ENCODE measurements at regions not wholly inside any gene's neighbourhood (a gene's known extent, or its start where the extent isn't known, plus 50 kb on each side); places are given as distances from the start of the nearest gene placed in this dataset.
A peak's percentile ranks its signal among the peaks of the same experiment; 100 is the strongest.

- H3K36me3 Mint-ChIP-seq: no peaks in the 10 kb centered on the region
- POLR2A ChIA-PET: no interaction called here
Measured at GRCh38 chr11:15806217-15806616, 550.1 kb downstream of the SOX6 start.

GRCh38 chr11:15807827-15808226 lies 548.5 kb downstream of the SOX6 start:
- Histone ChIP-seq H3K27ac (ENCODE audit: low read depth, low read length) (no peak overlapping the region), H3K4me3 (ENCODE audit: low read length) (no peak overlapping the region), H3K36me3 (ENCODE audit: insufficient read depth, low read length) (no peaks in the 10 kb centered on the region), H3K9me3 (ENCODE audit: low read length) (no peaks in the 10 kb centered on the region), H3K27me3 (ENCODE audit: insufficient read depth, low read length, poor library complexity, severe bottlenecking) (no peaks in the 10 kb centered on the region), H3K4me1 (ENCODE audit: insufficient read depth, low read length) (no peaks in the 10 kb centered on the region)
- Mint-ChIP-seq H3K4me1 (no peaks in the 10 kb centered on the region), H3K4me3 (no peak overlapping the region), H3K36me3 (no peaks in the 10 kb centered on the region), H3K9me3 (peaks cover 0 to 5% (median 2%) of the 10 kb centered on the region in 5 donors), H3K27ac (no peak overlapping the region), H3K27me3 (no peaks in the 10 kb centered on the region)
- DNase-seq: no peak
- POLR2A ChIA-PET: no interaction called here
- CTCF ChIA-PET: no interaction called here

More at GRCh38 chr11:15806217-15806616, 550.1 kb downstream of the SOX6 start:
- Histone ChIP-seq H3K4me3 (ENCODE audit: low read length) (no peak overlapping the region), H3K27me3 (ENCODE audit: insufficient read depth, low read length, poor library complexity, severe bottlenecking) (no peaks in the 10 kb centered on the region), H3K4me1 (ENCODE audit: insufficient read depth, low read length) (no peaks in the 10 kb centered on the region), H3K27ac (ENCODE audit: low read depth, low read length) (no peak overlapping the region), H3K36me3 (ENCODE audit: insufficient read depth, low read length) (no peaks in the 10 kb centered on the region), H3K9me3 (ENCODE audit: low read length) (no peaks in the 10 kb centered on the region)
- no peak for DNase-seq
- Mint-ChIP-seq H3K4me1 (no peaks in the 10 kb centered on the region), H3K4me3 (no peak overlapping the region), H3K9me3 (peaks cover 0 to 5% (median 2%) of the 10 kb centered on the region in 5 donors), H3K27ac (no peak overlapping the region), H3K27me3 (no peaks in the 10 kb centered on the region)
- CTCF ChIA-PET: no interaction called here

GRCh38 chr11:15810082-15810481 lies 546.3 kb downstream of the SOX6 start:
- no peak for DNase-seq
- H3K9me3 ChIP-seq (ENCODE audit: low read length): no peaks in the 10 kb centered on the region
- no peaks in the 10 kb centered on the region for H3K36me3 Mint-ChIP-seq
- H3K9me3 Mint-ChIP-seq: peaks cover 0 to 7% (median 2%) of the 10 kb centered on the region in 5 donors
- no peaks in the 10 kb centered on the region for H3K27me3 ChIP-seq (ENCODE audit: insufficient read depth, low read length, poor library complexity, severe bottlenecking)
- POLR2A ChIA-PET: no interaction called here
- H3K4me3 ChIP-seq (ENCODE audit: low read length): no peak overlapping the region
- no peaks in the 10 kb centered on the region for H3K27me3 Mint-ChIP-seq
- H3K36me3 ChIP-seq (ENCODE audit: insufficient read depth, low read length): no peaks in the 10 kb centered on the region
- no peaks in the 10 kb centered on the region for H3K4me1 Mint-ChIP-seq
- H3K4me1 ChIP-seq (ENCODE audit: insufficient read depth, low read length): no peaks in the 10 kb centered on the region
- H3K27ac Mint-ChIP-seq: no peak overlapping the region
- H3K27ac ChIP-seq (ENCODE audit: low read depth, low read length): no peak overlapping the region
- CTCF ChIA-PET: no interaction called here
- H3K4me3 Mint-ChIP-seq: no peak overlapping the region

GRCh38 chr11:15810525-15810924 lies 545.8 kb downstream of the SOX6 start:
- H3K27me3 Mint-ChIP-seq: no peaks in the 10 kb centered on the region
- H3K27ac ChIP-seq (ENCODE audit: low read depth, low read length): no peak overlapping the region
- no peak overlapping the region for H3K4me3 ChIP-seq (ENCODE audit: low read length)
- H3K4me1 Mint-ChIP-seq: no peaks in the 10 kb centered on the region
- no peaks in the 10 kb centered on the region for H3K4me1 ChIP-seq (ENCODE audit: insufficient read depth, low read length)
- H3K9me3 ChIP-seq (ENCODE audit: low read length): no peaks in the 10 kb centered on the region
- H3K9me3 Mint-ChIP-seq: peaks cover 0 to 7% (median 2%) of the 10 kb centered on the region in 5 donors
- ChIA-PET POLR2A (no interaction called here), CTCF (no interaction called here)
- no peak overlapping the region for H3K27ac Mint-ChIP-seq
- no peaks in the 10 kb centered on the region for H3K36me3 ChIP-seq (ENCODE audit: insufficient read depth, low read length)
- no peak for DNase-seq
- H3K4me3 Mint-ChIP-seq: no peak overlapping the region
- no peaks in the 10 kb centered on the region for H3K36me3 Mint-ChIP-seq
- H3K27me3 ChIP-seq (ENCODE audit: insufficient read depth, low read length, poor library complexity, severe bottlenecking): no peaks in the 10 kb centered on the region

GRCh38 chr11:15815246-15816195 lies 540.8 kb downstream of the SOX6 start:
- H3K27ac ChIP-seq (ENCODE audit: low read depth, low read length): no peak overlapping the region
- H3K4me3 Mint-ChIP-seq: no peak overlapping the region
- H3K27me3 ChIP-seq (ENCODE audit: insufficient read depth, low read length, poor library complexity, severe bottlenecking): no peaks in the 10 kb centered on the region
- no peaks in the 10 kb centered on the region for H3K36me3 ChIP-seq (ENCODE audit: insufficient read depth, low read length)
- no peaks in the 10 kb centered on the region for H3K27me3 Mint-ChIP-seq
- no peaks in the 10 kb centered on the region for H3K4me1 Mint-ChIP-seq
- ChIA-PET POLR2A (no interaction called here), CTCF (no interaction called here)
- peaks cover 0 to 12% (median 3%) of the 10 kb centered on the region in 5 donors for H3K9me3 Mint-ChIP-seq
- H3K4me3 ChIP-seq (ENCODE audit: low read length): no peak overlapping the region
- H3K9me3 ChIP-seq (ENCODE audit: low read length): no peaks in the 10 kb centered on the region
- H3K27ac Mint-ChIP-seq: no peak overlapping the region
- DNase-seq: no peak
- no peaks in the 10 kb centered on the region for H3K36me3 Mint-ChIP-seq
- H3K4me1 ChIP-seq (ENCODE audit: insufficient read depth, low read length): no peaks in the 10 kb centered on the region

GRCh38 chr11:15816260-15816871 lies 540.0 kb downstream of the SOX6 start:
- Histone ChIP-seq H3K27ac (ENCODE audit: low read depth, low read length) (no peak overlapping the region), H3K27me3 (ENCODE audit: insufficient read depth, low read length, poor library complexity, severe bottlenecking) (no peaks in the 10 kb centered on the region), H3K9me3 (ENCODE audit: low read length) (no peaks in the 10 kb centered on the region), H3K4me3 (ENCODE audit: low read length) (no peak overlapping the region), H3K4me1 (ENCODE audit: insufficient read depth, low read length) (no peaks in the 10 kb centered on the region), H3K36me3 (ENCODE audit: insufficient read depth, low read length) (no peaks in the 10 kb centered on the region)
- H3K27me3 Mint-ChIP-seq: no peaks in the 10 kb centered on the region
- peaks cover 0 to 12% (median 3%) of the 10 kb centered on the region in 5 donors for H3K9me3 Mint-ChIP-seq
- POLR2A ChIA-PET: no interaction called here
- CTCF ChIA-PET: no interaction called here
- DNase-seq: no peak
- no peaks in the 10 kb centered on the region for H3K36me3 Mint-ChIP-seq
- no peaks in the 10 kb centered on the region for H3K4me1 Mint-ChIP-seq
- no peak overlapping the region for H3K4me3 Mint-ChIP-seq
- peak overlapping the region in 1 of 8 donors; percentile 65 for H3K27ac Mint-ChIP-seq

GRCh38 chr11:15817001-15817400 lies 539.3 kb downstream of the SOX6 start:
- DNase-seq: no peak
- Mint-ChIP-seq H3K9me3 (peaks cover 0 to 12% (median 3%) of the 10 kb centered on the region in 5 donors), H3K4me1 (no peaks in the 10 kb centered on the region), H3K36me3 (no peaks in the 10 kb centered on the region), H3K27me3 (peaks cover 0 to 2% of the 10 kb centered on the region in 2 donors), H3K27ac (no peak overlapping the region), H3K4me3 (no peak overlapping the region)
- POLR2A ChIA-PET: no interaction called here
- H3K27ac ChIP-seq (ENCODE audit: low read depth, low read length): no peak overlapping the region
- no peak overlapping the region for H3K4me3 ChIP-seq (ENCODE audit: low read length)
- CTCF ChIA-PET: no interaction called here
- no peaks in the 10 kb centered on the region for H3K9me3 ChIP-seq (ENCODE audit: low read length)
- H3K36me3 ChIP-seq (ENCODE audit: insufficient read depth, low read length): no peaks in the 10 kb centered on the region
- no peaks in the 10 kb centered on the region for H3K4me1 ChIP-seq (ENCODE audit: insufficient read depth, low read length)
- no peaks in the 10 kb centered on the region for H3K27me3 ChIP-seq (ENCODE audit: insufficient read depth, low read length, poor library complexity, severe bottlenecking)

GRCh38 chr11:15818132-15818842 lies 538.1 kb downstream of the SOX6 start:
- H3K4me3 Mint-ChIP-seq: no peak overlapping the region
- H3K27me3 Mint-ChIP-seq: peaks cover 0 to 2% of the 10 kb centered on the region in 2 donors
- ChIA-PET POLR2A (no interaction called here), CTCF (no interaction called here)
- H3K4me1 Mint-ChIP-seq: no peaks in the 10 kb centered on the region
- H3K27ac Mint-ChIP-seq: no peak overlapping the region
- no peak for DNase-seq
- no peaks in the 10 kb centered on the region for H3K36me3 Mint-ChIP-seq
- Histone ChIP-seq H3K36me3 (ENCODE audit: insufficient read depth, low read length) (no peaks in the 10 kb centered on the region), H3K4me3 (ENCODE audit: low read length) (no peak overlapping the region), H3K4me1 (ENCODE audit: insufficient read depth, low read length) (no peaks in the 10 kb centered on the region), H3K9me3 (ENCODE audit: low read length) (no peaks in the 10 kb centered on the region), H3K27me3 (ENCODE audit: insufficient read depth, low read length, poor library complexity, severe bottlenecking) (no peaks in the 10 kb centered on the region), H3K27ac (ENCODE audit: low read depth, low read length) (no peak overlapping the region)
- peaks cover 0 to 14% (median 3%) of the 10 kb centered on the region in 5 donors for H3K9me3 Mint-ChIP-seq

Measured in CD8-positive, alpha-beta memory T cell (primary cell).